Spleen (tissue), 7 donors: ENCODE measurements at regions not wholly inside any gene's neighbourhood (a gene's known extent, or its start where the extent isn't known, plus 50 kb on each side); places are given as distances from the start of the nearest gene placed in this dataset.

Experiments used
- CTCF ChIP-seq, 11 experiments: fragments of 200-600 bp in 7 of 11; fragments of 450-650 bp in 4 of 11; sonication (generic) in 4 of 11; IDR thresholded peaks in 8 of 11; conservative IDR thresholded peaks in 3 of 11; 1 replicate in 7 of 11; 2 replicates in 4 of 11; pipeline versions ENCODE4 v1.4.0 to v1.8.0; 2016 to 2021; ENCODE audit warnings: antibody characterized with exemption in 11 of 11, inconsistent platforms in 4 of 11, mild to moderate bottlenecking in 1 of 11
- POLR2A ChIP-seq, 3 donors: fragments of 450-650 bp; IDR thresholded peaks; one replicate each; pipeline ENCODE4 v1.5.1; 2017; ENCODE audit warnings: antibody characterized with exemption in 3 of 3, mild to moderate bottlenecking in 1 of 3
- donor health status: DM: no; HTN: no; CAD: no; lungs with moderate emphysema.
- donor health status: DM: no; HTN: no; CAD: no.
- donor health status: DM: no; HTN: no; CAD: no.

GRCh38 chr5:17995997-17996396, 361.7 kb downstream of the TAF11L14 start:
- no peak for TF ChIP-seq CTCF (IDR thresholded peaks at IDR 0.05 in 8 of 11, conservative IDR thresholded peaks at IDR 0.05 in 3 of 11)
- no peak for TF ChIP-seq POLR2A (IDR thresholded peaks at IDR 0.05)
